Heart left ventricle (tissue), 13 donors: ENCODE measurements at regions not wholly inside any gene's neighbourhood (a gene's known extent, or its start where the extent isn't known, plus 50 kb on each side); places are given as distances from the start of the nearest gene placed in this dataset.

ENCODE experiments used
- POLR2A ChIP-seq, 2 donors: fragments of 450-650 bp; IDR thresholded peaks; one replicate each; pipeline ENCODE4 v1.6.1; 2017; ENCODE audit warnings: antibody characterized with exemption in 2 of 2, mild to moderate bottlenecking in 2 of 2, moderate library complexity in 2 of 2
- TF ChIP-seq, protein P1 (sequence below), 12 donors: fragments of 200-600 bp; sonication (generic) in 4 of 12; IDR thresholded peaks; one replicate each; pipeline versions ENCODE4 v1.5.0 to v1.8.0; 2018 to 2022; ENCODE audit warnings: antibody characterized with exemption in 12 of 12, mild to moderate bottlenecking in 5 of 12
- donor health status: ischemic (EF 13 %, LVEDD 7.1; RV severe dilation, severe dysfunction).
- donor health status: DM: no; HTN: yes; CAD: no.
- donor health status: DM: no; HTN: no; CAD: no.
- donor health status: ischemic (EF 25% LVEDD 6.9; RV normal size, moderate dysfunction).
- donor health status: ischemic (EF 25% LVEDD 5.7; RV mildly dilated, moderate dysfunction).
- donor health status: ischemic (EF 35%, LVEDD 5.7; RV mildly dilated, moderate dysfunction).
- donor health status: nonischemic (EF 11% LVEDD 7.7; RV severe dilation, severe dysfunction).
- donor health status: DM: yes; HTN: yes; CAD: no.
- donor health status: PGD.
- donor health status: ischemic (EF 29% LVEDD 5.4; RV normal size, mild dysfunction).
- donor health status: nonischemic (EF 23%, LVEDD 6.1; RV moderate dilation, normal function).

DNA sequence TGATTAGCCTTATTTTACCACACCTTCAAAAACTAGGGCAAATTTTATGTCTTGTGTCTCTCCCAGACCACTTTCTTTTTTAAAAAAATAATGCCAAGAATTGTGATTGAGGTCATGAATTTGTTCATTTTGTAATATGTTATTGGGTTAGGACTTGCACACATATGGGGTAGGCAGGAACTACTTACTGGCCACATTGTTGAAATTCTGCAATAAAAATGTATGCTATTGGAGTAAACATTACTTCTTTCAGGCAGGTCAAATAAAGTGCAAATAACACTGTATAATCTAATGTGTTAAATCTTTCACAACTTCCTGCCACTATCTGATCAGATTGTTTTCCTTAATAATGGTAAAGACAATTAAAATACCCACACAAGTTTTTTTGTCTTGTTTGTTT lies 166.6 kb upstream of the COL11A1 start:
- no peak for TF ChIP-seq POLR2A (IDR thresholded peaks at IDR 0.05)
- TF ChIP-seq, protein P1, sequence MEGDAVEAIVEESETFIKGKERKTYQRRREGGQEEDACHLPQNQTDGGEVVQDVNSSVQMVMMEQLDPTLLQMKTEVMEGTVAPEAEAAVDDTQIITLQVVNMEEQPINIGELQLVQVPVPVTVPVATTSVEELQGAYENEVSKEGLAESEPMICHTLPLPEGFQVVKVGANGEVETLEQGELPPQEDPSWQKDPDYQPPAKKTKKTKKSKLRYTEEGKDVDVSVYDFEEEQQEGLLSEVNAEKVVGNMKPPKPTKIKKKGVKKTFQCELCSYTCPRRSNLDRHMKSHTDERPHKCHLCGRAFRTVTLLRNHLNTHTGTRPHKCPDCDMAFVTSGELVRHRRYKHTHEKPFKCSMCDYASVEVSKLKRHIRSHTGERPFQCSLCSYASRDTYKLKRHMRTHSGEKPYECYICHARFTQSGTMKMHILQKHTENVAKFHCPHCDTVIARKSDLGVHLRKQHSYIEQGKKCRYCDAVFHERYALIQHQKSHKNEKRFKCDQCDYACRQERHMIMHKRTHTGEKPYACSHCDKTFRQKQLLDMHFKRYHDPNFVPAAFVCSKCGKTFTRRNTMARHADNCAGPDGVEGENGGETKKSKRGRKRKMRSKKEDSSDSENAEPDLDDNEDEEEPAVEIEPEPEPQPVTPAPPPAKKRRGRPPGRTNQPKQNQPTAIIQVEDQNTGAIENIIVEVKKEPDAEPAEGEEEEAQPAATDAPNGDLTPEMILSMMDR (IDR thresholded peaks at IDR 0.05) = no peak
